Kidney tubule cell (primary cell): ENCODE measurements at regions not wholly inside any gene's neighbourhood (a gene's known extent, or its start where the extent isn't known, plus 50 kb on each side); places are given as distances from the start of the nearest gene placed in this dataset.
A peak's percentile ranks its signal among the peaks of the same experiment; 100 is the strongest.
"Not testable (repeated sequence)": the region's sequence is repeated elsewhere in the genome, so short reads cannot be mapped to it uniquely, and the experiment has no call there.

ENCODE experiments used
- DNase-seq: peaks from one replicate; pipeline ENCODE4 v3.0.0-alpha.2; 2018; ENCODE audit warnings: low spot score

DNA sequence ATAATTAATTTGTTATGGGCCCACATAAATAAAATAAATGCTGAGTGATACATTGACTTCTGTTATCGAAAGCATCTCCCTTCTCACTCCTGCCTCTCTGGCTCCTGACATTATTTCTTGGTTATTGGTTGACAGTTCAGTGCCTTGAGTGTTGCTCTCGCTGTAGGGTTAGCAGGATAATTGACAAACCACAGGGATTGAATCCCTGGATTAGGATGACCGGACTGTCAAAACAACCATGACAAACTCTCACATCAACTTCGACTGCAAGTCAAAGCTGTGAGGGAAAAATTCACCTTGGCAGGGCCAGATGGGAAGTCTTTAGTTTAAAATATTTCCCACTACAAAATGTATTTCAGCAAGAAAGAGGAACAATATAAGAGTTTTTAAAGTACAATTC is 245.4 kb upstream of the TFAP2D start:
- no peak for DNase-seq

DNA sequence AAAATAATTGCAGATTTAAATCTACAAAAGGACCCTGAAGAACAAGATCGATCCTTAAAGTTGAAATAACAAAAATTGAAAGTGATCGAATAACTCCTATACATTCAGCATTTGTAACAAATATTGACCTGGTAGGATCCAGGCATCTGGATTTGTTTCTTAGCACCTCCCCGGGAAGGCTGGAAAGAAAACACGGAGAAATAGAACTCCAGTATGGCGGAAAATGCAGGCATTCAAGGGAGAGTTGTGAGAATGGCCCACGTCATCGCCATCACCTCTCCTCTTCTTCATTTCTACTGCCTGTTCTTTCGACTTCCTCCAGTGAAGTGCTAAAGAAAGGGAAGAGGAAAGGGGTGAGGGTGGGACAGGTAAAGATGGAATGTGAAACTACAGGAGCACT is 242.3 kb upstream of the TFAP2D start:
- no peak for DNase-seq

DNA sequence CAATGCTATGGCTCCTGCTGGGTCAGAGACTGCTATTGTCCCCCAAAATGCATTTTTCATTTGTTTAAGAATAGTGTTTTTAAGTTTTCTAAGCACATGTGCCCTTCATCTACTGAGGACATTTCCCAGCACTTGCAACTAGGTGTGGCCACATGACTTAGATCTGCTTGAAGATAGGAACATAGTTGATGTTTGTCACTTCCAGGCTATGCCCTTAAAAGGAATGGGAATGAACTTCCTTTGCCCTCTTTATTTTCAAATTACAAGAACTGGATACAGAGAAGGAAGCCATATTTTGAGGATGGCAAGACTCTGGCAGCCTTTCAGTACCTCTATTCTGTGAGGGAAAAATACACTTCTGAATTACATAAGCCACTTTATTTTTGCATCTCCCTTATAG is 203.0 kb upstream of the TFAP2D start:
- no peak for DNase-seq

DNA sequence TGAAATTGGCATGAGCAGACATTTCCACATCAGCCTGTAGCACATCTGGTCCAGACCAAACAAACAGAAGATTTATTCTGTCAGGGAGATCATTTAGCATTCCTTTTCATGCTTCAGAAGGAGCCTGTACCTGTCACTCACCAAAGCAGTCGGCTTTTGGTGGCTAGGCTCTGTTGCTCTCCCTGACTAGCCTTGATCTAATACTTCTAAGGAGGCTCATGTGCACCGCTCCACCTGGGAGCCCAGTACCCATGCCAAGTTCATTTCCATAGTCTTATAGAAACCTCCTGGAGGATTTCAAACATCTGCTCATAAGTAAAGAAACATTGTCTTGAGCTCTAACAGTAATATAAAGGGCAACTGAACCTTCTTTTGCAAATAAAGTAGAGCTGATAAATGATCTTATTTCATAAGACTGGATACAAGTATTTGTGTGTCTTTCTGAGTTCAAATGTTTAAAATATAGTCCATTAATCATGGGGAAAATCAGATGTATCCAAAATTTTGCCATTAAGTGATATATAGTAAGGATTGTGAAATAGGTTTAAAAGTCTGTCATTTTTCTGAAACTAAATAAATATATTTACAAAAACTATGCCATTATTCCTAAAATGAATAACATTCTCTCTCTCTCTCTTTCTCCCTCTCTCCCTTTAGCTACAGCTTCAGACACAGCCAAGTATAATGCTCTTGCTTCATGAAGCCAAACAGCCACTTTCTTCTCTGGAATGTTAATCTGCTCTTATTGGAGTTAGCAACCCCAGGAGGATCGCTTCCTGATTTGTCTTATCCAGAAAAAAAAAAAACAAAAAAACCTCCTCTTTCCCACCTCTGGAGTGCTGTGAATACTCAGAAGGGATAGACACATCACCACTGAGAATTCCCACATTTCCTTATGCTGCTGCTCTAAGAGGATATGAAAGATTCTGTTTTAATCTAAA is 192.7 kb upstream of the TFAP2D start:
- DNase-seq = no peak

GRCh38 chr6:50524341-50524740 is 189.0 kb upstream of the TFAP2D start:
- DNase-seq = no peak

- DNase-seq = no peak
Observed at GRCh38 chr6:50527985-50528384, 185.3 kb upstream of the TFAP2D start.

DNA sequence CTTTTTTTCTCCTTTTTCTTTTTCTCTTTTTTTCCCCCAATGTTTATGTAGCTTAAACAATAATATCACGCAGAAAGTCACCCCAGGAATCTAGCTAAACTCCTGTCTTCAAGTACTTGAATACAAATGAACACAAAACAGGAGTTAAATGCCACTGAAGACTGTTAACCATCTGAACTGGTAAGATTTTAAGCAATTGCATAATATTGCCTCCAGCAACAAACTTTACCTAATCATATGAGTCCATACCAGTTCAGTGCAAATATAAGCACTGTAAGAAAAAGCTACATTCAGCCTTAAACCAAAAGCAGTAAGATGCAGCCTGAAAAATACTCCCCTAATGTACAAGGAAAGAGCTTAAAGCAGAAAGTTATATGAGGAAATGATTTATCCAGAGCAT is 173.9 kb upstream of the TFAP2D start:
- DNase-seq = no peak

DNA sequence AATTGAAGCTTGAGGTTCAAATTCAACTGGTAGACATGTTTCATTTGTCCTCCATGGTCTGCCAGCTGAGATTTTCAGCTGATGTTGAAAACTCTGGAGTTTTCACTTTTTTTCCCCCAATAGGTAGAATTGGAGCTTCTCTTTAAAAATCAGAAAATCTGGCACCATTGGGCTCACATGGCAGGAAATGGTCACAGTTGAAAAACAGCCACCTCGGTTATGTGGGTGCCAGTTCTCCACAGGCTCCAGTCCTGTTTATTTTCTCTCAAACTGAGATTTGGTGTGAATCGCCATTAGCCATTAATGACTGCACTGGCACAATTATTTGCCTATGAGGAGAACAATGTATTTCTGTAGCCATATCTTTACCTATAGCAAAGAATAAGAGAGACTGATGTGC is 171.4 kb upstream of the TFAP2D start:
- DNase-seq = no peak

GRCh38 chr6:50543666-50544065 is 169.7 kb upstream of the TFAP2D start:
- DNase-seq = no peak

- DNase-seq = no peak
Observed at GRCh38 chr6:50549026-50549425, 164.3 kb upstream of the TFAP2D start.

DNA sequence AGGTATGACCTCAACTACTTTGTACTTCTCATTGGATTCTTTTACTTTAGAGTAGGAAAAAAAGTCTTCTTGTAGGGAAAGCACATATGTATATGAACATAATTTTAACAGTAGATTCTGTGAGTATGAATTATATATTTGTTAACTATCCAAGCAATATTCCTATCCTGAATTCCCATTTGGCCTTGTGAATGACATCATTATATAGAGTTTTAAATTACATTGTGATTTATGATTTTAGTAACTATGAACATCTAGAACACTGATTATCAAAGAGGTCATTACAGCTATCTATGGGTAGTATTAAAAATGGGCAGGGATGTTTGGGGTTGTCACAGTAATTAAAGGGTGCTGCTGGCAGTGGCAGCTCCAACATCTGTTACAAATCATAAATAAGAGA is 163.9 kb upstream of the TFAP2D start:
- no peak for DNase-seq

GRCh38 chr6:50555982-50556381 is 157.3 kb upstream of the TFAP2D start:
- DNase-seq = no peak

DNA sequence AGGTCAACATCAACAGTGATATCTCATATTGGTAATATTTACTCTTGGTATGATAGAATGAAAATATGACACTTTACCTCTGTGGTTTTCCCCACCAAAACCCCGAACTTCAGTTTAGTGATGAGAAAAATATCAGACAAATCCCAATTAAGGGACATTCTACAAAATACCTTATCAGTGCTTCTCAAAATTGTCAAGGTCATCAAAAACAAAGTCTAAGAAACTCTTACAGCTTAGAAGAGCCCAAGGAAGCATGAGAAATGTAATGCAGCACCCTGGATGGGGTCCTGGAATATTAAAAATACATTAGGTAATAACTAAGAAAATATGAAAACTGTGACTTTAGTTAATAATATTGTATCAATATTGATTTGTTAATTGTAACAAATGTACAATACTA is 148.3 kb upstream of the TFAP2D start:
- DNase-seq = no peak

- DNase-seq = not testable (repeated sequence)
Observed at GRCh38 chr6:50571230-50571629, 142.1 kb upstream of the TFAP2D start.

DNA sequence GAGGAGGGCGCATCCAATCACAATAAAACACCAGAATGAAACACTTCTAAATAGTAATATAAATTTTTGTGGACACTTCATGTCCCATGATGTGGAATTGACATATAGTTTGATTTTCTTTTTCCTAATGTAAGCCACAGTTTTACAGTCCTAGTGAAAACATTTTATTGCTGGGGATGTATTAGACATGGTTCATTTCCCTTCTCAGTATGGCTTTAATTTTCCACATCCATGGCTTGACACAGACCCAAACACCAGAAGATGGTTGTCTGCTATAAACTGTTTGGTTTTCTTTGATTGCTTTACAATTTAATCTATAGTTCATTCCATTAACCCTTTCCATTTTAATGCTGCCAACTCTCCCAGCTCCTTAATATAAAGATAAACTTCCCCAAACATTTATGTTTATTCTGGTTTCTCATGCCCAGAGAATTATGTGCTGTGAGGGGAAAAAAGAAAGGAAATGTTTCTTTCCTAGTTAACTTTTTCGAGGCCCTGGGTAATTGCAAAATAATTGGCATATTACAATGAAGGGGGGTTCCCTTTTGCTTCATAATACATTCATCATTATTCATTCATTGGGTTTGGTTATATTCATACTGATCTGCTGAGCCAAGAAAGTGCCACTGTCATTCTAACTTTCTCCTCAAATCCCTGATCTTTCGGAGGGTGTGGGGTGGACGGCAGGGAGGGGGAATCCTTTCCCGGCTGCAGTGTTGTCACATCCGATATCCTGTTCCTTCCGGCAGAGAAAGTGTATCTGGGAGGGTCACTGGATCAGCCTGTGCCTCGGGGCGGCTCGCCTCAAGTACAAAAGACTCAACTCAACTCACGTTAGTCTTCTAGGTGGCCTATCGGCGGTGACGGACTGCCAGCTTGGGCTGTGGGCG is 127.6 kb upstream of the TFAP2D start:
- DNase-seq = no peak

DNA sequence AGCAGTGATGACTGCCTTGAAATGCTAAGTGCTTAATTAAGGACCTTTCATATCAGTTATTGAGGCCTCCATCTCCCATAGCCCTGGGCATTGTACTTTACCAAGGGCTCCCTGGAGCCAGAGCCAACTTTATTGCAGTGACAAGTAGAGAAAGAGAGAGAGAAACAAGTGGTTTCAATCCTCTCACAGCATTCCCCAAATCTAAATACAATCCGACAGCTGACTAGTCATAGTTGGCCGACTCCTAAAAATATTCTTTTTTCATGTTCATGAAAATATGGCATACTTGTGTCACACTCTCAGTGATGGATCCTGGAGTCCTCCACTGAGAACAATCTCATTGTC is 127.0 kb upstream of the TFAP2D start:
- DNase-seq = no peak

- no peak for DNase-seq
Observed at GRCh38 chr6:50589751-50590470, 123.4 kb upstream of the TFAP2D start.

GRCh38 chr6:50591135-50591534 is 122.2 kb upstream of the TFAP2D start:
- DNase-seq = no peak

DNA sequence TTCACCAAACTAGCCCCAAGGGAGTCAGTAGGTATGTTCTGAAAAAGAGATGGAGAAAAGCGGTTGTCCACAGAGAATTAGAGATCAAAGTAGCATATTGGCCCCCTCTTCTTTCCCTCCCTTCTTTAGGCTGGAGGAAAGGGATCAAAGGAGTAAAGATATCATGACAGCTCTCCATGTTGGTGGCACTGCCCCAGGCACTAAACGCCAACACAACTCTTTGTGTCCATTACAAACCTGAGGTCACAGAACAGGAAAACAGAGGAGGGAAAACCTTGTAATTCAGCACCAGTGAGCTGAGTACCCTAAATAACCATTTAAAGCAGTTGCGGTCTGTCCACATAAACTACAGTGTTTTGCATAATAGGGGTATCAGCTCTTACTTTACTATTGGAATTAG is 113.0 kb upstream of the TFAP2D start:
- DNase-seq = no peak

- peak; percentile 48 for DNase-seq
Observed at GRCh38 chr6:50602292-50602691, 111.0 kb upstream of the TFAP2D start.

GRCh38 chr6:50608421-50608820 is 104.9 kb upstream of the TFAP2D start:
- no peak for DNase-seq

DNA sequence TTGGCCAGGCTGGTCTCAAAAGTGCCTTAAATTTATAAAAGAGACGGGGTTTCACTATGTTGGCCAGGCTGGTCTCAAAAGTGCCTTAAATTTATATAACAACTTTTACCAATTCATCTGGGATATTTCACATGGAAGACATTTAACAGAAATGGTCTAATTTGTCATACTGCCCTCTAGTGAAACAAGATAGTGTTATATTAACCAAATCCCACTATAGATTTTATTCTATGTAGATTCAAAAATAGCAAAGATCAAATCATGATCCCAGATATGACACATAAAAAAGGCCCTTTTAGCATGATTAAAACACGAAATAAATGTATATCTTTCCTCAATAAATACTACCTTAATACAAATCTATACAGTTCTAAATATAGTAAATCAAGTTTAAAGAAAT is 102.8 kb upstream of the TFAP2D start:
- no peak for DNase-seq

- DNase-seq = no peak
Observed at GRCh38 chr6:50635429-50635828, 77.9 kb upstream of the TFAP2D start.
